ENCODE measurements at regions not wholly inside any gene's neighbourhood (a gene's known extent, or its start where the extent isn't known, plus 50 kb on each side); places are given as distances from the start of the nearest gene placed in this dataset.
"Not testable (repeated sequence)": the region's sequence is repeated elsewhere in the genome, so short reads cannot be mapped to it uniquely, and the experiment has no call there.

DNA sequence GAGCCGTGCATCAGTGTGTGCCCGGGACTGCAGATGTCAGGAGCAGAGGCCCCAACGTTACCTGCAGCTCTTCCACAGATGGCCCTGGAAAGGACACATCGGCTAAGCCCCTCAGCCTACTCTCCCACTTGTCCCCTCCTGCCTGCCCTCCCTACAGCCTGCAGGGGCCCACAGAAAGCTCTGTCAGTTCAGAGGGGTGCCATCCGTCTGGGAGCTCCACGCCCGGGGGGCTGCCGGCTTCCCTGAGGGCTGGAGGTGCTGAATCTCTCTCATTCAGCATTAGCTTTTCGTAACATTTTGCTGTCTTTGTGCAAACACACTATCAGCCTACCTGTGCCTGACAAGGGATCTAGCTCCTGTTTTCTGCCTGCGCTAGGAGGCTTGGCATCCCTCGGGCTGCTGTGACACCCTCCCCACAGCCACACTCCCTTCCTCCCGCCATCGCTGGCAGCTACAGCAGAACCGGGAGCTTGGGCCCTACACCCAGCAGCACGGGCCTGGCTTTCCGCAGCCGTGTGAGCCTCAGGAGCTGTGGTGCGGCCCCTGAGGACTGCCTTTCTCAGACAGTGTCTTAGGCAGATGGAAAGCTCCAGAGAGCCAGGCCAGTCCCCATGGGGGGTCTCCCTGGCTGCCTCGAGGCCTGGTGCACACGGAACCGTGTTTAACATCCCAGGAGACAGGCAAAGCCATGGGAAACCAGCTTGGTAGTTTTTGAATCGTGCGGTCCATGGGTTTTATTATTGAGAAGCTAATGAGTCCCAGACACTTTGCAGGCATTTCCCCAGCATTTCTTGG lies 198.3 kb upstream of the B3GAT1 start:
- no peak for DNase-seq

DNA sequence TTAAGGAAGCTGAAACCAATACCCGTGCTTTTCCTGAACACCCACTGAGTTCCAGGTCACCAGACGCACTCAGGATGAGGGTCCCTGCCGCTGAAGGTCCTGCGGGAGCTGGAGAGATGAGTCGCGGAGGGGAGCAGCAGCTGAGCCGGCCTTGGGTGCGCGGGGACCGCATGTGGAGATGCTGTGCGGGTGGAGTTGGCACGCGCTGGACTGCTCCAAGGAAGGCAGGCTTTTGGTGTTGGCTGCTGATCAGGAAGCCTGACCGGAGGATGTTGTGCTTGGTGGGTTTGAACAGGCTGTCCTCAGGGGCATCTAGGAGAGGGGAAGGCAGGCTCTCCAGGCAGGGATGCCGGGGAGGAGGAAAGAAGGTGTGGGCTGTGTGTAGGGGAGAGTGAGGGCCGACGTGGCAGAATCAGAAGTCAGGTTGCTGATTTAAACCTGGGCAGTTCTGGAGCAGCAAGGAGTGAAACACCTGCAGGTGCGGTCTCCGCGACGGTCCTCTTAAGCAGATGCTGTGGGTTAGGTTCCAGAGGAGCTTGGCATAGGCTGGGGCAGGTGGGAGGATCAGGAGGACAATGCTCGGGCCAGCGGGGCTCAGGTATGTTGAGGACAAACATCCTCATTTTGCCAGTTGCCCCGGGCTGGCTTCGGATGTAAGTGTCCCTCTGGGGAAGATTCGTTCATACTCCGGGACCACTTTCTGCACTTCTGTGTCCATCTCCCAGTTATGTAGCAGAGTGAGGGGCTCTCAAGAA lies 197.5 kb upstream of the B3GAT1 start:
- DNase-seq, result no peak

DNA sequence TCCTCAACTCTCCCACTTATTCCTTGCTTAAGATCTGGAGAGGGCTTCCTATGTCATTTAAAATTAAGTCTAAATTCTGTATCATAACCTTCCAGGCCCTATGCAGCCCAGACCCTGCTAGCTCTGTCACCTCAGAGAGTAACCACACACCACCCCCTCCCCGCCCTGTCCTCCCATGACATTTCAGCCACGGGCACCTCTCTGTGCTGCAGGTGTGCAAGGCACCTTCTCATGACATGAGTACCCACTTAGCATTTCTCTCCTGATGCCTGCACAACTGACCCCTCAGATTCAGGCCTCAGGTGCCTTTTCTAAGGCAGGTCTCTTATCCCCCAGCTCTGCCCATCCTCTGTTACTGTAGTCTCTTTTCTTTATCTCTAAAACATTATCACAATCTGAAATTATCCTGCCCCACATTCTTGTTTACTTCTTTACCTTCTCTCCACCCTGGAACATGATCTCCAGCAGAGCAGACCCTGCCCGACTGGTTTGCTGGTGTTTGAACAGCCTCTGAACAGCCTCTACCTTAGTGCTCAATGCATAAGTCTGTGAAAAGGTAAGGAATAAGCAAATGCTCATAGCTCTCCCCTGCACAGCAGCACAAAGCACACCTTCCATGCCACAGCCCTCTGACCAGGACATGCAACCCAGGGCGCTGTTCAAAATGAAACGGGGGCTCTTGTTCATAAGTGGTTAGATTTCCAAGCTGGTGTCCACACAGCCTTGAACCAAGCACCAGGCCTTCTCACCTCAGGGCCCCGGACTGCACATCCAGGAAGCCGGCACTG lies 196.1 kb upstream of the B3GAT1 start:
- DNase-seq, result no peak

DNA sequence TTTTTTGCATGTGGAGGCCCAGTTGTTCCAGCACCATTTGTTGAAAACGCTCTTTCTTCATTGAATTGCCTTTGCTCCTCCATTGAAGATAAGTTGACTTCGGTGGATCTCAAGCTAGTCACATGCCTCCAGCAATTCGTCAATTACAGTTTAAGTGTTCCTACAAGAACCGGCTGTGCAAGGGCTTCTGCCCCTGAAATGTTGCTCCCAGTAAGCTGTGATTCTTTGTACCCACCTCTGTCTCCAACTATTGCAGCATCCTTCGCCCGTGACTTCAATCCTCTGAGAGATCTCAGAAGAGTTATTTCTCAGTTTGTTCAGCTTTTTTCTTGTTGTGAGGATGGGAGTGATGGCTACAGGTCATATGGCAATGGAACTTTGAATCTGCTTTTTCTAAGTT lies 194.2 kb upstream of the B3GAT1 start:
- DNase-seq, result no peak

DNA sequence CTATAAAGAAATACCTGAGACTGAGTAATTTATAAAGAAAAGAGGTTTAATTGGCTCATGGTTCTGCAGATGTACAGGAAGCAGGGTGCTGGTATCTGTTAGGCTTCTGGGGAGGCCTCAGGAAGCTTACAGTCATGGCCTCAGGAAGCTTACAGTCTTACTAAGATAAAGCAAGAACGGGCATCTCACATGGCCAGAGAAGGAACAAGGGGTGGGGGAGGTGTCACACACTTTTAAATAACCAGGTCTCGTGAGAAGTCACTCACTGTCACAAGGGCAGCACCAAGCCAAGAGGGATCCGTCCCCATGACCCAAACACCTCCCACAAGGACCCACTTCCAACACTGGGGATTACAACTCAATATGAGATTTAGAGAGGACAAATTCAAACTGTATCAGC lies 192.8 kb upstream of the B3GAT1 start:
- DNase-seq, result no peak

DNA sequence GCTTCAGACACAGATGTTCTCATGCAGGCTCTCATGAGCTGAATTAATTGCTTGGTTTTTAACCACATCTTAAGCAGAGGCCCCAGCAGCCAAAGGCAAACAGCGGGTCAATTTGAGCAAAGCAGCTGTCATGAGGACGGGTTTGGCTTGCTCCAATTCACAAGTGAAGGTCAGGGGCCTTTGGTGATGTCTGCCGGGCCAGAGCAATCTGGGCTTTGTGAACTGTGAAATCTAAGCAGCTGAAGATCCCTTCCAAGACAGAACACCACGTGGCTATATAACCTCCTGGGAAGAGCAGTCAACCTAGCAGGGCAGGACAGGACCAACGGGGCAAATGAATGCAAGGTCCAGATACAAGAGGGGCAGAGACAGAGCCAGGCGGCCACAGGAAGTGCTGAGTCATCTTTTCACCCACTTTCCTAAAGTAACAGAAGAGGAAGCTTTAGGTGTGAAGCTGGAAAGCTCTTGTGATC lies 187.3 kb upstream of the B3GAT1 start:
- no peak for DNase-seq

DNA sequence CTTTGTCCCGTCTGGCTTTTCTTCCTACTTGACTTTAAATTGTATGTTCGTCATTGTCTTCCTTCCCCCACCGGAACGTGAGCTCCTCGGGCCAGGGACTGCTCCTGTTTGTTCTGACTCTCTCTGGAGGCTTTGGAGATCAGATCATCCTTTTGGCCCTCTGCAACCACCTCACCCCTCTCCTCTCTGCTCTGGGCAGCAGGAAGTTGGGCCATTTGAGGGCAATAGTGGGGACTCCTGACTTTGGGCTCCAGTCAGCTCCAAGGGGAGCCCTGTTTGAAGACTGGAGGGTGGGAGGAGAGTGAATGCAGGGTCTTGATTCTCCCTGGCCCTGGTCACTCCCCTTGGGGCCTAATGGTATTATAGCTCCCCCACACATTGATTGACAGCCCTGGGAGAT lies 186.3 kb upstream of the B3GAT1 start:
- DNase-seq, result no peak

DNA sequence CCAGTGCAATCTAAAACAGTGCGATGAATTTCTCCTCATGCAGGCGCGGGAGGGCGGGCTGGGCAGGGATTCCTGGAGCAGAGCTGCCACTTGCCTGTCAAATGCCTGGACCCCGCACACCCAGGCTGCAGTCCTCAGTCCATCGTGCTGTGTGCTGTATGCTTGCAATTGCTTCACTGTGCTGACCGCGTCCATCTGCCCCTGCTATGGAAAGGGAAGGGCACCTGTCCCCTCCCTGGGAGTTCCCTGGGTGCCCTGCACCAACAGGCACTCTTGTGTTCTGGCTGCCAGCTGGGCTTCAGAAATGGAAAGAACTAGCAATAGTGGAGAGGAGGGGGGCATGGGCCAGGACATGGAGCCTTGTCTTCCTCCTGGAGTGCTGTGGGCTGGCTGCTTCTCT lies 185.4 kb upstream of the B3GAT1 start:
- DNase-seq, result no peak

DNA sequence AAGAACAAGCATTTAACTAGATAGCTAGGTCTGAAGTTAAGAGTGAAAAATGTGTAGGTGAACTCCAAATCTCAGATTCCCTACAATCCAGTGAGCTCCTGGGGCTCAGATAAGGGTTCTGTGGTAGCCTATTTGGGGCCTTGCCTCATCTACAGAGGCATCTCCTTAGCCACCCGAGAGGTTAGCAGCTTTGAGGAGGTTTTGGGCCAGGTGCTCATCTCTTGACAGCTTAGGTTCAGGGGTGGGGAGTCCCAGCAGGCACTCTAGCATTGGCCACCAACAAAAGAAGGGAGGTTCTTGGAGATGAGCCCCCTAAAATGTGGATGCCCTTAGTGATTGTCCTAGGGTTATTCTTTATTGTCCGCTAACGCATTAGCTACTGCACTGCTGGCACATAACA lies 184.4 kb upstream of the B3GAT1 start:
- DNase-seq, result no peak

DNA sequence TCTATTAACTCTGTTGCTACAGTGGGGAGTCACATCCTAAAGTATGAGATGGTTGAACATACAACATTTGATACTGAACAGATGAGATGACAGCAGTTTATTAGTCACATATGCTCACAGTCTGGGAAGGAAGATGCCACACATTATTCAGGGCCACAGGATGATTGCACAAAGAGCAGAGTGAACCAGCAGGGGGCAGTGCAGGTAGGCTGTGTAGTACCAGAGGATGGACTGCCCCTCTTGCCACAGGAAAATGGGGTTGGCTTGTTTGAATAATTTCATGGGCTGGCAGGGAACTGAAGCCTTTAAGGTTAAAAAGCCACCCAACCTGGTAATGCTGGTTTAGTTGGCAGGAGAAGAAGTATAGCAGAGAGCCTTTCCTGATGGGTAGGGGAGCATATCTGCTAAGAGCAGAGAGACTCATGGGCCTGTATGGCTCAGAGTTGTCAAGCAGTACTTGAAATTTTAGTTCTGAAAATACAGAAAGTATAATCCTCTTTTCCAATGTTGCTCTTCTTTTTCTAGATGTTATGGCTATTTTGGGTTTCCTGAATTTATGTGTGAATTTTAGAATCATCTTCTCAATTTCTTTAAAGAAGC lies 180.4 kb upstream of the B3GAT1 start:
- no peak for DNase-seq

DNA sequence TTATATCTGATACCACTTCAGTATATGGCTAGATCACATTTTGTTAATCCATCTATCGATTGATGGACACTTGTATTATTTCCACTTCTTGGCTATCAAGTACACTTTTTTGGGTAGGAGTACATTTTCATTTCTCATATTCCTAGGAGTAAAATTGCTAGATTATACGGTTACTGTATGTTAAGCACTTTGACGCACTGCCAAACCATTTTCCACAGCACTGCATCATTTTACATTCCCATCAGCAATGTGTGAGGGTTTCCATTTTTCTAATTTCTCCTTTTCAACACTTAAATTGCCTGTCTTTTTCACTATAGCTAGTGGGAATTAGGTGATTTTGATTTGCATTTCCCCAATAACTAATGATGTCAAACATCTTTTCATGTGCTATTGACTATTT lies 179.3 kb upstream of the B3GAT1 start:
- DNase-seq, result no peak

DNA sequence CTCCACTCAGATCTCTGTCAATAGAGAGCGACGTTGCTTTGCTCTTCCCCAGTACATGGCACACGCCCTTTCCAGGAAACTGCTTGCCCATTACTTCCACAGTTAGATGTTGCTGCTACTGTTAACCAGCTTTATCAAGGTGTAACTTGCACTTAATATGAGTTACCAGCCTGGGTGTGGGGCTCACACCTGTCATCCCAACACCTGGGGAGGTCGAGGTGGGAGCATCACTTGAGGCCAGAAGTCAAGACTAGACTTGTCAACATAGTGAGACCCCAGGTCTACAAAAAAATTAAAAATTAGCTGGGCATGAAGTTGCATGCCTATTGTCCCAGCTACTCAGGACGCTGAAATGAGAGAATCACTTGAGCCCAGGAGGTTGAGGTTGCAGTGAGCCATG lies 177.1 kb upstream of the B3GAT1 start:
- DNase-seq, result no peak

DNA sequence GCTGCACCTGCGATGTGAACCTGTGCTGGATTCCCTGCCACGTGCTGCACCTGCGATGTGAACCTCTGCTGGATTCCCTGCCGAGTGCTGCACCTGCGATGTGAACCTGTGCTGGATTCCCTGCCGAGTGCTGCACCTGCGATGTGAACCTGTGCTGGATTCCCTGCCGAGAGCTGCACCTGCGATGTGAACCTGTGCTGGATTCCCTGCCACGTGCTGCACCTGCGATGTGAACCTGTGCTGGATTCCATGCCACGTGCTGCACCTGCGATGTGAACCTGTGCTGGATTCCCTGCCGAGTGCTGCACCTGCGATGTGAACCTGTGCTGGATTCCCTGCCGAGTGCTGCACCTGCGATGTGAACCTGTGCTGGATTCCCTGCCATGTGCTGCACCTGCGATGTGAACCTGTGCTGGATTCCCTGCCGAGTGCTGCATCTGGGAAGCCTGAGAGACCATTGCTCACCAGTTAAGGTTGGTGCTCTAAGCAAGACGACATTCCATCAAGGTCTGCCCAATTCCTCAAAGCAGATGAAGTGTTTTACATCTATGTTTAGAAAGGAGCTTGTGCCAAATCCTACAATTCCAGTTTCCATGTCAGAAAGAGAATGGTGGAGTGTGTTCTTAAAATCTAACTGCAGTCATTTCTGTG lies 176.5 kb upstream of the B3GAT1 start:
- not testable (repeated sequence) for DNase-seq

DNA sequence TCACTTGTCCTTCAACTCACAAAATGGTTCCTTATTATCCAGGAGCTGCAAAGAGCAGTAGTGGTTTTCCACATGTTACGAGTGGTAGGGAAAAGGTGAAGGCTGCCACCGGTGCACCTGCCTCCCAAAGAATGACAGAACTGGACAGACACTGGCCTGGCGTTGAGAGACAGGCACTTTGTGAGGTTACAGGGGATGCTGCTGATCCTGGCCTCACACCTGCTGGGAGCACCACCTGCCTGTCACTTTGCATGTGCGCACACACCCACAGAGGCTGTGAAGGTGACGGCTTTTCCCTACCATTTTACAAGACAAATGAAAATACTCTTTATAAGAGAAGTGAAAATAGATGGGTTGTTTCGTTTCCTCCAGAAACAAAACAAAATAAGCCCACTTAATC lies 175.3 kb upstream of the B3GAT1 start:
- no peak for DNase-seq

DNA sequence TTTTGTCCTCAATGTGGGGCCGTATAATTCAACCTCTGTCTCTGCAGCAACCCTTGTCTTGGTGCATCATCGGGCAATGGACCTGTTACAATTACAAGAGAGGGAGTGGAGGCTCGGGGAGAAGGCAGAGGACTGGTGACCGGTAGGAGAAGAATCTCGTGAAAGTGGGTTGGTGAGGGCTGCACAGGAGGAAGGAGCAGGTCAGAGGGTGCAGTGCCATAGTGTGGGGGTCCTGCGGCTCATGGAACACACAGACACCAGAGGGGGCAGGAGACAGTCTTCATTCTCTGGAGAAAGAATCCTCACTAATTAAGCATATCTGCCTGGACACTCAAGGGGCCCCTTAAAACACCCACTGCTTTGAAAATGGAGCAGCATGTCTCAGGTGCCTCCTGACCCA lies 174.7 kb upstream of the B3GAT1 start:
- no peak for DNase-seq

DNA sequence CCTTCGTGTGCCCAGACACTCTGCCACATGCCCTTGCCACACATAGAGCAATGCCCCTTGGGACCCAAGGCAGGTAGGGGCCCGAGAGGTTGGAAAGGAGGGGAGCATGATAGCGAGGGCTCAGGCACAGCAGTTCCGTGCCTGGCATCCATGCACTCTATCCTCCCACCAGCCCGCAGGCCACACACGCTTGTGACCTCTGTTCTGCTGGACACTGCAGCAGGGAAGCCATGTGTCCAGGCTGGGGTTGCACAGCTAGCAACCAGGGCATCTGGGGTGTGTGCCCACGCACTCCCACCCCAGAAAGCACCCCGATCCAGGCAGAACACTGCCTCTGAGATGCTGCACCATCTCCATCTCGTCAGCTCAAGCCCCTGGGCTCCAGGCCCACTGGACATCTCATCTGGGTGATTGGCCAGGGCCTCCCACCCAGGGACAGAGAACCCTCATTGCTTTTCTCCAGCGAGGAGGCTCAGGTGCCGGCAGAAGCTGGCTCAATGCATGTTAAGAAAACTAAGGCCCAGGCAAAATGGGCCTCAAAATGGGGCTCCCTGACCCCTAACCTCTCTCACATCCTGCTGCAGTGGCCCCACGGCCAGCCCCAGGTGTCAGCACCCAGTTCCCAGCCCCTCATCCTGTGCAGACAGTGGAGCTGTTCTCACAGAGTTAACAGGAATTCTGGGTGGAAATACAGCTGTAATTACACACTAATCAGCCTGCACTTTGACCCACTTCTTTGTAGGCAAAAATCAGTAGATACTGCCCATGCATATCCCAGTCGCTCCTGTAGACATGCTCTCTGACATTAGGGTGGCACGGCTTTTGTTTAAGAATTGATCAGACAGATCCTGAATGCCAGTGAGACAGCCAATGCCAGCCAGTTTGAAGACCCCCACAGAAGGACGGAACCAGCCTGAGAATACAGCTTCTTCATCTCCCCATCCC lies 173.9 kb upstream of the B3GAT1 start:
- DNase-seq, result no peak

DNA sequence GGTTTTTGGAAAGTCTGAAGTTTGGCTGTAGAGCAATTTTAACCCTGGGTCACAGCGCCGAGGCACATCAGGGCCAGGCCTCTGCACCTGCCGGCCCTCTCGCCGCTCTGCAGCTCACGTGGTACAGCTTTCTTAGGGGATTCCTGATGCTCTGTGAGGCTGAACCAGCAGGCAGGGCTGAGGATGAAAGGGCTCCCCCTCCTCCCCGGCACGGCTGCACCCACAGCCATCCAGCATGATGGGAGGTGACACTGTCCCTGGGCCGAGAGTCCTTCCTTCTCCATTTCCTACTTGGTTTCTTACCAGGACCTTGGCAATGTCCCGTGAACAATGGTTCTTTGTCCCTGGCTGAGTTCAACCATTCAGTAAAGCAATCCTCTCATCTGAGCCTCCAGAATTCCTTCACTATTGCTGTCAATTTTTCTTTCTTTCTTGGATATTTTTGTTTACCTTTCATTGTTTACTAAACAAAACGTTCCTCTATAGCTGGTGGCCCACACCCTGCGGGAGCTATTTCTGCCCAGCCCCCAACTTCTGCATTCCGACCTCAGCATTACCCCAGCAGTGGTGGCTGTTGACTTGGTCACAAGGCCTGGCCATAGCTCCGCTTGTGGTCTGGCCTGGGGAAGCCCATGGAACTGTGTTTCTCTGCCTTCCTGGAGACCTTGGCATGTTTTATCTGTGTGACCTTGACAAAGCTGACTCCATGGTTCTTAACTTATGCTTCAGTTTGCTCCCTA lies 172.8 kb upstream of the B3GAT1 start:
- no peak for DNase-seq

DNA sequence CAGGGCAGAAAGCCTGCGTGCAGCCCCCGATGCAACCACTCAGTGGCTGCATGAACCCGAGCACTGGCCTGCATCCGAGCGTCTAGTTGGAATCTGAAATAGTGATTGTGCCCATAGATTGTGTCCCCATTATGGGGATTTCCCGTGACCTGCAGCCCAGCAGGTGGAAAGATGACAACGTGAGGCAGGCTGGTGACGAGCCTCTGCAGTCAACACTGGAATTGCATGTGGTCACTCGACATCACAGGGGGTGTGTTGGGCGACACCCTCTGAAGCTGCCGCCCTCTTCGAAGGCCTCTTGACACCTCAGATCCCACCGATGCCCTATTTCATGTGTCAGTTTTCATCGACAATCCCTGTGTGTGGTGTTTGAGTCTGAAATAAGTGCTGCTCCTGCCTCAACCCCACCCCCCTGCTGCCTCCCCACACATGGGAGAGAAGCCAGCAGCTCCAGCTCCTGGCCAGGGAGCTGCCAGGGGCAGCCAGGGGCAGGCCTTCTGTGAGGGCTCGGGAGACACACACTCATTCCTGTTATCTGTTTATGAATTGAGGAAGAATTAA lies 172.0 kb upstream of the B3GAT1 start:
- no peak for DNase-seq

DNA sequence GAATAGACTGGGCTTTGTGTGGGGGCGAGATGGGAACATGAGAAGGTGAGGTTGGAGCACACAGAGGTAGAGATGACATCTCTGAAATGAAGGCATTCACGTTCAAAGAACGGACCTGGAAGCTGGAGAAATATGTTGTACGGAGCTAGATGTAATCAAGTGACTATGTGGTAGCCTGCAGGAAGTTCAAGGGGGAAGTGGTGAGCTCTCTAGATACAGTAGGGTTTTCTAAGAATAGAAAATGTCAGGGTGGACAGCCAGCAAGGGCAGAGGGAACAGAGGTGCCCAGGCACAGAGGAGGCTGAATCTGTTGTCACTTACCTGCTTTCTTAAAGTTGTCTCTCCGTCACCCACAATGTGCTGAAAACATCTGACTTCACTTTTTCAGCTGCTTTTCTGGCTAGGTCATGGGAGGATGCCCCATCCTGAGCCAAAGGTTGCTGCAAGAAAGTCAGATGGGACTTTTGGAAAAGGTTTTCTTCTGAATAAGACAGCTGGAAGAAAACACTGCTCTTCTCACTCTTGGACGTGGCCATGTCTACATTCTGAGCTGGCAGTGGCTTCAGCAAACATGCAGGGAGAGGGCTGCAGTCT lies 171.5 kb upstream of the B3GAT1 start:
- DNase-seq, result no peak

DNA sequence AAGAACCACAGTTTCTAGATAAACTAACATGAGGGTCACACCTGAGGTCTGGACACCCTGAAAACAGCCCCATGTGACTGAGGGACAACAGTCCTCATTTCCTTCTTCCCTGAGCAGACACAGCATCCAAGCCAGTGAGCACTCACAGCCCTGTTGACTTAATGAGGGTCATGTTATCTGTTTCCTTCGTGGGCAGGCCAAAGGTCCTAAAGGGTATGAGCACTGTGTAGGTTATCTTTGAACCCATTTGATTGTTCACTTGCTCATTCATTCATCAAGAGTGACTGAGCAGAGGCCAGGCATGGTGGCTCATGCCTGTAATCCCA lies 170.7 kb upstream of the B3GAT1 start:
- no peak for DNase-seq
